Stomach smooth muscle (tissue), 2 donors: ENCODE measurements at regions not wholly inside any gene's neighbourhood (a gene's known extent, or its start where the extent isn't known, plus 50 kb on each side); places are given as distances from the start of the nearest gene placed in this dataset.

ENCODE experiments used
- H3K27ac ChIP-seq: one replicate; pipeline ENCODE4 v1.7.0; 2013; ENCODE audit warnings: mild to moderate bottlenecking, low read length, inconsistent platforms
- H3K27me3 ChIP-seq, 2 donors: one replicate each; pipeline ENCODE4 v1.7.0; 2013; ENCODE audit warnings: low read length in 2 of 2; ENCODE audit not compliant: insufficient read depth in 2 of 2, control insufficient read depth in 1 of 2
- H3K36me3 ChIP-seq, 2 donors: one replicate each; pipeline ENCODE4 v1.7.0; 2013; ENCODE audit warnings: low read length in 2 of 2; ENCODE audit not compliant: control insufficient read depth in 2 of 2, insufficient read depth in 2 of 2
- H3K4me1 ChIP-seq: one replicate; pipeline ENCODE4 v1.7.0; 2013; ENCODE audit warnings: low read length; ENCODE audit not compliant: control insufficient read depth, insufficient read depth
- H3K4me3 ChIP-seq, 2 donors: one replicate each; pipeline ENCODE4 v1.7.0; 2013; ENCODE audit warnings: low read length in 2 of 2
- H3K9ac ChIP-seq, 2 donors: one replicate each; pipeline ENCODE4 v1.7.0; 2013; ENCODE audit warnings: low read length in 2 of 2, mild to moderate bottlenecking in 1 of 2
- H3K9me3 ChIP-seq, 2 donors: one replicate each; pipeline ENCODE4 v1.7.0; 2013; ENCODE audit warnings: low read length in 2 of 2; ENCODE audit not compliant: control insufficient read depth in 2 of 2
- donor health status: healthy.
- donor health status: Pancreatic carcinoma.

DNA sequence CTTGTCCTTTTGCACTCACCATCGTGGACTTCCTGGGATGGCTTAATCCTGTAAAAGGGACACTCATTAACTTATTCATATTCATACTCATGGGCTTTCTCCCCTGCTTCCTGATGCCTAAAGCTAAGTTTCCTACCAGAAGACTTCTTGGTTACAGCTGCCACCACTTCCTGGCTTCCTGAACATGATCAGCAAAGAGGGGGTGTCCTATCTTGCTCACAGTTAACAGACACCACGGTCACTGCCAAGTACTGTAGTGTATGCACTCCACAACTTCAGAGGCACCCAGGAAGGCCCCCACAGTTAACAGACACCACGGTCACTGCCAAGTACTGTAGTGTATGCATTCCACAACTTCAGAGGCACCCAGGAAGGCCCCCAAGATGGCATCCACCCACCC is 177.8 kb downstream of the SIPA1L2 start:
- Histone ChIP-seq H3K4me1 (peaks cover 3% of the 10 kb centered on the region), H3K36me3 (peaks cover 3 to 4% of the 10 kb centered on the region in 2 donors), H3K4me3 (no peak overlapping the region), H3K27me3 (no peaks in the 10 kb centered on the region), H3K27ac (no peak overlapping the region), H3K9ac (no peak overlapping the region), H3K9me3 (no peaks in the 10 kb centered on the region)

DNA sequence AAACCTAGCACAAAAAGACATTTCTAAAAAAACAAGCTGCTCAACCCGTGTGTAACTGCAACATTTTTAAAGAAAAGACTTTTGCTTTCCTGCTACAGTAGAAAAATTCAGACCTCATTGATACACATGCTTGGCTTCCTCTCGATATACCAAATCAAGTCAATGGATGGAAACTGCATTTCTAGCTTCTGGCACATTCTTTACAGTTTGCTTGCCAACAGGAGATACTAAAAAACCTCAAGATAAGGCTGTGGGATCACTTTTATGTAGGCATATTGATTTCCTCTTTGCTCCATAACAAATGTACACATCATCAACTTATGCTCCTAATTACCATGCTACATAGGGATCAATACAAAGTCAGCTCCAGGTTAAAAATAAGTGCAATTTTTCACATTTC is 178.4 kb downstream of the SIPA1L2 start:
- peaks cover 3 to 4% of the 10 kb centered on the region in 2 donors for H3K36me3 ChIP-seq
- peaks cover 3% of the 10 kb centered on the region for H3K4me1 ChIP-seq
- no peak overlapping the region for H3K4me3 ChIP-seq
- H3K27ac ChIP-seq, result no peak overlapping the region
- H3K9ac ChIP-seq, result no peak overlapping the region
- no peaks in the 10 kb centered on the region for H3K9me3 ChIP-seq
- H3K27me3 ChIP-seq, result no peaks in the 10 kb centered on the region

DNA sequence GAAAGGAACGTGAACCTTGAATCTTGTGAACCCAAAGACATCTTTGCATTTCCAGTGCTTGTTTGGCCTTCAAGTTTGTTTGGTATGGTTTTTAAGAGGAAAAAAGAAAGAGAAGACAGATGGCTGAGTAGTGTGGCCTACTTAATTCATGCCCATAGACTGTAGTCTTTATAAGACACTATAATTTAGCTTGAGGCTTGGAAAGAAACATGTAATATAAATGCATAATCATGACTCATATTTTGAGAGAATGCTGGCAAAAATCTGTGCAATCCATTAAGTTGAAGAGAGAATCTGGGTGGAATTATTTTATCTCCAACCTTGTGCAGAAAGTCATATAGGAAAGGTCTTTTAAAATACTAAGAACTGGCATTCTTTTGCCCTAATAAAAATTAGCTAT is 179.3 kb downstream of the SIPA1L2 start:
- no peak overlapping the region for H3K27ac ChIP-seq
- no peak overlapping the region for H3K9ac ChIP-seq
- peaks cover 3% of the 10 kb centered on the region for H3K4me1 ChIP-seq
- H3K27me3 ChIP-seq, result no peaks in the 10 kb centered on the region
- no peaks in the 10 kb centered on the region for H3K9me3 ChIP-seq
- H3K36me3 ChIP-seq, result peaks cover 3 to 7% of the 10 kb centered on the region in 2 donors
- no peak overlapping the region for H3K4me3 ChIP-seq

DNA sequence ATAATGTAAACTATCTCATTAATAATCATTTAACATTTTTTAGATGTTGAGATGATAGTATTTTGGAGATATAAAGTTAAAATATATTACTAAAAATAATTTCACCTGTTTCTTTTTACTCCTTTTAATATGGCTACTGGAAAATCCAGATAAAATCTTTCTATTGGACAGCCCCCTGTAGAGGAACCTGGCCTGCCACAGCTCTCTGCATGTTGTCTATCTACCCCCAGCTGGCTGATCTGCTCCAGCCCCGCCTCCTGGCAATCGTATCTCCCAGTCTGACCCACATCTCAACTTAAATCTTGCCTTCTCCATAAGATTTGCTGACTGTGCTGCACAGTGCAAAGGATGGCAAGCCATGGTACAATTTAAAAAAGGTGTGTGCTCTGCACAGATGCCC is 182.8 kb downstream of the SIPA1L2 start:
- Histone ChIP-seq H3K9me3 (no peaks in the 10 kb centered on the region), H3K4me3 (no peak overlapping the region), H3K4me1 (peaks cover 3% of the 10 kb centered on the region), H3K27ac (no peak overlapping the region), H3K9ac (no peak overlapping the region), H3K36me3 (peaks cover 10 to 21% of the 10 kb centered on the region in 2 donors), H3K27me3 (no peaks in the 10 kb centered on the region)

DNA sequence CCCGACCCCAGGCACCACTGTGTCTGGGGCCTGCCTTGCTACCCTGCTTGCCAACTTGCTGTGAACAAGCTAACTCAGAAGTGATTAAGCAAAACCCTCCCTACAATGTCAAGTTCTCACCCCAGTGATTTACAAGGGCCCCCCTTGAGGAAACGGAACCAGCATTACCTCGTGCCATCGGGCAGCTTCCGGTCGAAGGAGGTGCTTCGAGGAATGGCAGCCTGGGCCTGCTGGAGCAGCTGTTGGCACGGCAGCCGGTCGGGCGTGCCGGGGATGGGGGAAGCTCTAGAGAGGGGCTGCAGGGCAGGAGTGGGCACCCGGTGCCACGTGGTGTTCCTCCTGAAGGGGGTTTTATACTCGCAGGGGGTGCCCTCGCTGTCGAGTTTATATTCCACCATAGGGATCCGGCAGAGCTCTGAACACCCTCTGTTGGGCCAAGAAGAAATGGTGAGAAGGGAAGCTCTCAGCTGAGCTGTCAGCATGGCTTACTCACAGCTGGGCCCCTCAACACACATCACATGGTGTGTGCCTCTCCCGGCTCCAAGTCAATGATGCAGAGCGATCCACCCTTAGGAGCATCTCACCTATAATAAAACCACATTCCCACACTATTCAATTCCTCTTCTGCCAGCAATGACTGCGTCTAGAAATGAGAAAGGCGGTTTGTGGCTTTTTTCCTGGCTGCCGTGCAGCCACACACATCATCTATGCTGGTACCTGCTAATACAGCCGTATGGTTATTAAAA is 184.4 kb downstream of the SIPA1L2 start:
- peaks cover 3% of the 10 kb centered on the region for H3K4me1 ChIP-seq
- H3K36me3 ChIP-seq, result peaks cover 21 to 29% of the 10 kb centered on the region in 2 donors
- no peak overlapping the region for H3K9ac ChIP-seq
- H3K27me3 ChIP-seq, result no peaks in the 10 kb centered on the region
- H3K27ac ChIP-seq, result no peak overlapping the region
- H3K4me3 ChIP-seq, result no peak overlapping the region
- H3K9me3 ChIP-seq, result no peaks in the 10 kb centered on the region

DNA sequence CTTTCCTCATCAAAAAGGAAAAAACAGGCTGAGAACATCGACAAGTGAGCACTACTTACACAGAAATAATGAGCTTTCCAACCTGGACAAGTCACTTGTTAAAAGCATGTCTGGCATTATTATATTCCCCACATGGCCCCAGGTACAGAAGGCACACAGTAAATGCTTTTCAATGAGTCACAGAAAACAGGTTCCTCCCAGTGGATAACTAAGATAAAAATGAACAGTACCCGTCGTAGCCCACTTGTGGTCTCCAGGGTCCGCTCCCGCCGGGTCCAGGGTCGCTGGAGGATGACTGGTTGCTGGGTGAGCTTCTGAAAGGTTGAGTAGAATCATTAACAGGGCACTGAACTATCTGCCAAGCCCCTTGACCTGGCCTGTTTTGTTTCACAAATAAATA is 186.6 kb downstream of the SIPA1L2 start:
- no peak overlapping the region for H3K27ac ChIP-seq
- no peak overlapping the region for H3K4me3 ChIP-seq
- peaks cover 35 to 45% of the 10 kb centered on the region in 2 donors for H3K36me3 ChIP-seq

DNA sequence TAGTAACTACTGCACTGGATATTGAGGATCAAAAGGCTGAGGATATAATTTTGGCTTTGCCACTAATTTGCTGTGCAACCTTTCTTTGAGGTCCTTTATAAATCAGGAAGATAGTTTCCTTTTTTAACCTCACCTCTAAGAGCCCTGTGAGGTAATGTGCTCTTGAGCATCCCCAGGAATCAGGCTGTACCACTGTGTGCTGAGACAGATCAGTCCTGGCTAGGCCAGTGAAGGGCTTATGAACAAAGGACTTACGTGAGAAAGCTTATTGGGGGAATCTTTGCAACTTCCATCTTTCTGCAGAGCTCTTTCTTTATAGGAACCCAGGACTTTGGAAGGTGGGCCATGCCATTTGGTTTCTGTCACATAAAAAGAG is 188.9 kb downstream of the SIPA1L2 start:
- Histone ChIP-seq H3K9ac (no peak overlapping the region), H3K9me3 (no peaks in the 10 kb centered on the region), H3K27me3 (no peaks in the 10 kb centered on the region), H3K4me3 (no peak overlapping the region), H3K27ac (no peak overlapping the region), H3K4me1 (peaks cover 17% of the 10 kb centered on the region), H3K36me3 (peaks cover 39 to 52% of the 10 kb centered on the region in 2 donors)

More for the DNA sequence above, 186.6 kb downstream of the SIPA1L2 start:
- no peaks in the 10 kb centered on the region for H3K9me3 ChIP-seq
- H3K9ac ChIP-seq, result no peak overlapping the region
- H3K4me1 ChIP-seq, result peaks cover 4% of the 10 kb centered on the region
- no peaks in the 10 kb centered on the region for H3K27me3 ChIP-seq

DNA sequence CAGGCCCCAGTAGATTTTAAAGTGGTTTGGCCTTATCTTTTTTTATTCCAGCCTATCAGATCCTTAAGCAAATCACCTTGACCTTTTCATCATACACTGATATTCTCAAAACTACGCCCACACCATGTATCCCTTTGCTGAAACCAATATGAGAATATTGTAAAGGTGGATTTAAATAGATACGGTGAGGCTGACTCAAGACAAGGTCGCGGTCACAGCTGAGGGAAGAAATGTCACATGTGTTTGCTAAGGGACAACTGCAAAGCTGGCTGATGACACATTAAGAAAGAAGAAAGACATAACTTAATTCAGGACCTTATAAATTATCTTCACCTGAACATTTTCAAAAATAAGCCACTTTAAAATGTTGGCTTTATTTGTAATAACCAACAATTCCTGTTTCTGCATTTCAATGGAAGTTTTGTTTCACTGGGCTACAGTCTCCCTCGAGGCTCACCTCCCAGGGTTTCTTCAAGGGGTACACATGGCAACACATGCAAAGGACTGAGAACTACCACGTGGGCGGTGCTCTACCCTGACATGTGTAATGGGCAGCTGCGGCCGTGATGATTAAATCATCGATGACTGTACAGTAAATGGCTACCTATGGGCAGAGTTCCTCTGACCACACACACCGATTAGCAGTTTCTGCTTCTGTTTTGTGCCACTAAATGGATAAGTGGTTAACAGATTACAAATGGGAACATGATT is 189.5 kb downstream of the SIPA1L2 start:
- H3K9me3 ChIP-seq, result no peaks in the 10 kb centered on the region
- H3K27ac ChIP-seq, result no peak overlapping the region
- H3K27me3 ChIP-seq, result no peaks in the 10 kb centered on the region
- no peak overlapping the region for H3K9ac ChIP-seq
- peaks cover 22% of the 10 kb centered on the region for H3K4me1 ChIP-seq
- peaks cover 39 to 49% of the 10 kb centered on the region in 2 donors for H3K36me3 ChIP-seq
- no peak overlapping the region for H3K4me3 ChIP-seq

DNA sequence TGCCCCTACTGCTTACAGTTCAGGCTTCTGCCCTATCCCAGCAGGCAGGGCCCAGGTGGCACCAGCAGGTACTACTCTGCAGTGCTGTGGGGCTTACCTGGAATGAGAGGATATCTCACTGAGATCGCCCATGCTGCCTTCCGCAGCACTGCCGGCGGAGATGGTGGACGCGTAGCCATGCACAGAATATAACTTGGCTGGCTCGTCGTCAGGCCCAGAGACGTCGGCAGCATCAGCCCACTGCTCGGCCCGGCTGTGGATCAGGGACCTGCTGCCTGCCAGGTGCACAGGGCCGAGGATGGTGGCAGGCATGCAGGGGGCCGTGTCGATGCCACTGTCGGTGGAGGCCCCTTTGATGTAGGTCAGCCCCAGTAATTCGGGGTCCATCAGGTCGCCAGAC is 190.9 kb downstream of the SIPA1L2 start:
- Histone ChIP-seq H3K9me3 (no peaks in the 10 kb centered on the region), H3K27ac (no peak overlapping the region), H3K4me1 (peaks cover 24% of the 10 kb centered on the region), H3K4me3 (no peak overlapping the region), H3K27me3 (no peaks in the 10 kb centered on the region), H3K9ac (no peak overlapping the region), H3K36me3 (peaks cover 43 to 46% of the 10 kb centered on the region in 2 donors)

DNA sequence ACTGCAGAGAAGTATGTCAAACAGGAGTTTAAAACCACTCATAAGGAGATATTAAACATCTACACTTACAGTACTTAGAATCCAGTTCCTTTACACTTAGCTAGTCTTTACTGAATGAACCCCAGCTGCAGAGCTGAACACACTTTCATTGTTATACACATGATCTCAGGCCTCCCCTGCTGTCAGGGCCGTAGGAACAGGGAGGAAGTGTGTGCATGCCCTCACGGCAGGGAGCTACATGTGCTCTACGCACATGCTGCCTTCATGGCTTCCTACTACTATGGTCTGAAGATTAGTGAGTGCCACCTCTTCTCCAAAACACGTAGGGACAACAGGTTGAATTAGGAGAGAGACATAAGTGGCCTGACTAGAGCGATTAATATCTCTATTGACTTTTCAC is 191.5 kb downstream of the SIPA1L2 start:
- Histone ChIP-seq H3K27ac (no peak overlapping the region), H3K36me3 (peaks cover 43 to 46% of the 10 kb centered on the region in 2 donors)

DNA sequence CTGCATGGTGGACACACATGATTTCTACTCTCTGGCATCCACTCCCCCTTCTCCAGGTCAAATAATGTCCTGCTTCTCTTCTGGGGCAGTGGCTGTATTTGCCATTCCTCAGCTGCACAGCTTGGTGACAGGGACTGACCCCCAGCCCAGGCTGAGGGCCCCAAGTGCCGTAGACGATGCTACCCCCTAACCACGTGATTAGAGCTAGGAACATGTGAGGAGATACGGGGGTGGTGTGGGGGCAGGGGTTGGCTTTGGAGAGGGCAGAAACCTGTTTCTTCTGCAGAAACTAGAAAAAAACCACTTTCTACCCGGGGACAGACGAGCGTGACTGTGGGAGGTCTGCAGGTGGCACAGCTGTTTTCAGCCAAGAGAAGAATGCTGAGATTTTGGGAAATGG is 192.4 kb downstream of the SIPA1L2 start:
- Histone ChIP-seq H3K27me3 (no peaks in the 10 kb centered on the region), H3K36me3 (peaks cover 42 to 45% of the 10 kb centered on the region in 2 donors), H3K4me1 (peaks cover 24% of the 10 kb centered on the region)

More for the DNA sequence above, 191.5 kb downstream of the SIPA1L2 start:
- no peaks in the 10 kb centered on the region for H3K9me3 ChIP-seq
- H3K4me1 ChIP-seq, result peaks cover 24% of the 10 kb centered on the region
- no peaks in the 10 kb centered on the region for H3K27me3 ChIP-seq
- no peak overlapping the region for H3K4me3 ChIP-seq
- H3K9ac ChIP-seq, result no peak overlapping the region

More for the DNA sequence above, 192.4 kb downstream of the SIPA1L2 start:
- Histone ChIP-seq H3K9me3 (no peaks in the 10 kb centered on the region), H3K9ac (no peak overlapping the region), H3K4me3 (no peak overlapping the region), H3K27ac (no peak overlapping the region)
